ENCODE measurements at regions not wholly inside any gene's neighbourhood (a gene's known extent, or its start where the extent isn't known, plus 50 kb on each side); places are given as distances from the start of the nearest gene placed in this dataset.
A peak's percentile ranks its signal among the peaks of the same experiment; 100 is the strongest.

DNA sequence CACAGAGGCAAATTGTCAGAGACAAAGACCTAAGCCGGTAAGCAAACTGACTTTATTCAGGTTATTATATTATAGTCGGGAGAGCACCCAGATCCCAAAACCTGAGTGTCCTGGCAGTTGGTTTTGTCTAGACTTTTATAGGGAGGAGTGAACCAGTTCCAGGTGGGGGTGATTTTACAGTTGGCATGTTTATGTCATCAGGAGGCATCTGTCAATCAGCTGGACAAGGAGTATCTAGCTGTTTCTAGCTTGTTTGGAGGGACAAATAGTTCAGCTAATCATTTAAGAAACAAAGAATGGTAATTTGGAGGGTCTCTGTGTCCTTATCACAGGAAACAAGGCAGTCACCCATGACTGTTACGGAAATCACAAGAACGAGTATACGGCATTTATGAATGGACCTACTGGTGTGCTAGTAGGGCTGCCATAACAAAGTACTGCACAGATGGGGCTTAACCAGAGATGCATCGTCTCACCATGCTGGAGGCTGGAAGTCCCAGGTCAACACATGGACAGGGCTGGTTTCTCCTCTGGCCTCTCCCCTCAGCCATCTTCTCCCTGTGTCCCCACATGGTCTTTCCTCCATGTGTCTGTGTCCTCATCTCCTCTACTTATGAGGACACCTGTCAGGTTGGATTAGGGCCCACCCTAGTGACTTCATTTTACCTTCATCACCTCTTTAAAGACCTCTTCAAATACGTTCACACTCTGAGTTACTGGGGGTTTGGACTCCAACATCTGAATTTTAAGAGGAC, 122.7 kb downstream of the LY86 start:
- H3K9me3 ChIP-seq (ENCODE audit: low read length) = no peaks in the 10 kb centered on the region
- DNase-seq (ENCODE audit: low spot score) = no peak
- POLR2A ChIA-PET = interaction anchor here (0.6 kb wide), 1 partner anchor 9 kb away, joined by 4 read pairs; no protein-coding TSS in a partner anchor
- no peak overlapping the region for H3K27ac ChIP-seq (ENCODE audit: low read depth, low read length, poor library complexity, severe bottlenecking)
- peak overlapping the region; percentile 17; the same call in 1 of the 2 replicates for H2AFZ ChIP-seq (ENCODE audit: low read length)
- no peaks in the 10 kb centered on the region for H3K36me3 ChIP-seq (ENCODE audit: insufficient read depth, low read length)
- BruUV-seq (replicated peaks) = no TSS peak
- H3K4me1 ChIP-seq (ENCODE audit: insufficient read depth, low read length, poor library complexity, severe bottlenecking) = peaks cover 21% of the 10 kb centered on the region
- no peaks in the 10 kb centered on the region for H3K79me2 ChIP-seq (ENCODE audit: insufficient read depth, low read depth, low read length)
- no peak overlapping the region for H3K4me3 ChIP-seq (ENCODE audit: low read depth, low read length, poor library complexity, severe bottlenecking)
- intact Hi-C loops (cut with micrococcal nuclease; ENCODE audit: unreplicated experiment) = no loop called here
- TF ChIP-seq EZH2phosphoT487 (IDR thresholded peaks at IDR 0.05; ENCODE audit: borderline replicate concordance, low read depth, low read length) = no peak
- TF ChIP-seq, protein P1, sequence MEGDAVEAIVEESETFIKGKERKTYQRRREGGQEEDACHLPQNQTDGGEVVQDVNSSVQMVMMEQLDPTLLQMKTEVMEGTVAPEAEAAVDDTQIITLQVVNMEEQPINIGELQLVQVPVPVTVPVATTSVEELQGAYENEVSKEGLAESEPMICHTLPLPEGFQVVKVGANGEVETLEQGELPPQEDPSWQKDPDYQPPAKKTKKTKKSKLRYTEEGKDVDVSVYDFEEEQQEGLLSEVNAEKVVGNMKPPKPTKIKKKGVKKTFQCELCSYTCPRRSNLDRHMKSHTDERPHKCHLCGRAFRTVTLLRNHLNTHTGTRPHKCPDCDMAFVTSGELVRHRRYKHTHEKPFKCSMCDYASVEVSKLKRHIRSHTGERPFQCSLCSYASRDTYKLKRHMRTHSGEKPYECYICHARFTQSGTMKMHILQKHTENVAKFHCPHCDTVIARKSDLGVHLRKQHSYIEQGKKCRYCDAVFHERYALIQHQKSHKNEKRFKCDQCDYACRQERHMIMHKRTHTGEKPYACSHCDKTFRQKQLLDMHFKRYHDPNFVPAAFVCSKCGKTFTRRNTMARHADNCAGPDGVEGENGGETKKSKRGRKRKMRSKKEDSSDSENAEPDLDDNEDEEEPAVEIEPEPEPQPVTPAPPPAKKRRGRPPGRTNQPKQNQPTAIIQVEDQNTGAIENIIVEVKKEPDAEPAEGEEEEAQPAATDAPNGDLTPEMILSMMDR (conservative IDR thresholded peaks at IDR 0.05; ENCODE audit: low read length) = no peak
- H3K9me2 ChIP-seq (ENCODE audit: insufficient read depth, low read length) = no peaks in the 10 kb centered on the region
- H4K20me1 ChIP-seq (ENCODE audit: insufficient read depth, low read length) = no peaks in the 10 kb centered on the region
- CTCF ChIA-PET (ENCODE audit: unreplicated experiment) = no interaction called here
- H3K4me2 ChIP-seq (ENCODE audit: low read length) = no peak overlapping the region

DNA sequence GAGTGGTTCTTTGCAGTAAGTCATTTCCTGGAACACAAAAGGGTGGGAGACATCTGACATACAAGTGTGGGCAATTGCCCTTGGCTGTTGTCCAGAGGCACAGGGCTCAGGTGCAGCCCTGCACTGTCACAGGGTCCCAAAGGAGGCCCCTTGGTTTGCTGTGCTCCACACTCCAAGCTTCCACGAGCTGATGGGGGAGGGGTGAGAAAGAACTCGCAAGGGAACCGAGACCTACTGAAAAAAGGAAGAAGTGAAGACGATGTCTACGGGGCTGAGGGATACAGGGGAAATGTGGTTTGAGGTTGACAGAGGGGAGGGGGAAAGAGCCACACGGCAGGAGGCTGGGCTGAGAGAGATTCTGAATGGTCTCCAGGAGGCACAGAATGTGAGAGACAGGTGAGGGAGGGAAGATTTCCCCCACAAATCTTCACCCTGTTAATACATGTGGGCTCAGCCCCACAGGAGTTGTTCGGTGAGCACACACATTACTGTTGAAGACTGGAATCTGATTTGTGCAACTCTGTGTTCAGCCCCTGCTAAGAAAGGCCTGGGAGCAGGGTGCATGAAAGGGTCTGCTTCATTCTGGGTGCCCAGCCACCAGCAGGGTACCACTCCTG, 123.4 kb downstream of the LY86 start:
- ChIA-PET CTCF (ENCODE audit: unreplicated experiment) (no interaction called here), POLR2A (no interaction called here)
- no TSS peak for BruUV-seq (replicated peaks)
- intact Hi-C loops (cut with micrococcal nuclease; ENCODE audit: unreplicated experiment) = no loop called here
- no peak overlapping the region for H3K27ac ChIP-seq (ENCODE audit: low read depth, low read length, poor library complexity, severe bottlenecking)
- no peaks in the 10 kb centered on the region for H3K36me3 ChIP-seq (ENCODE audit: insufficient read depth, low read length)
- H3K9me3 ChIP-seq (ENCODE audit: low read length) = no peaks in the 10 kb centered on the region
- H4K20me1 ChIP-seq (ENCODE audit: insufficient read depth, low read length) = no peaks in the 10 kb centered on the region
- H3K4me1 ChIP-seq (ENCODE audit: insufficient read depth, low read length, poor library complexity, severe bottlenecking) = peaks cover 21% of the 10 kb centered on the region
- no peaks in the 10 kb centered on the region for H3K9me2 ChIP-seq (ENCODE audit: insufficient read depth, low read length)
- H3K4me3 ChIP-seq (ENCODE audit: low read depth, low read length, poor library complexity, severe bottlenecking) = no peak overlapping the region
- peak; percentile 37 for DNase-seq (ENCODE audit: low spot score)
- H2AFZ ChIP-seq (ENCODE audit: low read length) = peak overlapping the region; percentile 17; the same call in 1 of the 2 replicates
- TF ChIP-seq EZH2phosphoT487 (IDR thresholded peaks at IDR 0.05; ENCODE audit: borderline replicate concordance, low read depth, low read length) = no peak
- TF ChIP-seq, protein P1 (conservative IDR thresholded peaks at IDR 0.05; ENCODE audit: low read length) = no peak
- H3K79me2 ChIP-seq (ENCODE audit: insufficient read depth, low read depth, low read length) = no peaks in the 10 kb centered on the region
- peak overlapping the region; percentile 29; the same call in 1 of the 2 replicates for H3K4me2 ChIP-seq (ENCODE audit: low read length)
